Parathyroid adenoma (tissue), 2 donors: ENCODE measurements at regions not wholly inside any gene's neighbourhood (a gene's known extent, or its start where the extent isn't known, plus 50 kb on each side); places are given as distances from the start of the nearest gene placed in this dataset.

ENCODE experiments used
- H2AFZ ChIP-seq: fragments of 300-600 bp; sonication (generic); one replicate; pipeline ENCODE4 v1.7.0; 2017; ENCODE audit warnings: antibody characterized with exemption, mild to moderate bottlenecking
- H3K27ac ChIP-seq: fragments of 300-600 bp; sonication (generic); one replicate; pipeline ENCODE4 v1.7.0; 2017
- H3K27me3 ChIP-seq: fragments of 300-600 bp; sonication (generic); one replicate; pipeline ENCODE4 v1.7.0; 2017; ENCODE audit warnings: low read length; ENCODE audit not compliant: control insufficient read depth, insufficient read depth
- H3K36me3 ChIP-seq: fragments of 300-600 bp; sonication (generic); one replicate; pipeline ENCODE4 v1.7.0; 2017; ENCODE audit warnings: low read length; ENCODE audit not compliant: control insufficient read depth, insufficient read depth
- H3K4me1 ChIP-seq: fragments of 300-600 bp; sonication (generic); one replicate; pipeline ENCODE4 v1.7.0; 2017; ENCODE audit warnings: control low read depth
- H3K4me2 ChIP-seq: fragments of 300-600 bp; sonication (generic); one replicate; pipeline ENCODE4 v1.7.0; 2017; ENCODE audit warnings: low read length
- H3K4me3 ChIP-seq: fragments of 300-600 bp; sonication (generic); one replicate; pipeline ENCODE4 v1.7.0; 2017; ENCODE audit warnings: low read depth, low read length
- H3K79me2 ChIP-seq: fragments of 300-600 bp; sonication (generic); one replicate; pipeline ENCODE4 v1.7.0; 2017; ENCODE audit warnings: control low read depth
- H3K9ac ChIP-seq: fragments of 300-600 bp; sonication (generic); one replicate; pipeline ENCODE4 v1.7.0; 2017; ENCODE audit warnings: mild to moderate bottlenecking
- H3K9me3 ChIP-seq: fragments of 300-600 bp; sonication (generic); one replicate; pipeline ENCODE4 v1.7.0; 2017; ENCODE audit warnings: low read length; ENCODE audit not compliant: control insufficient read depth
- CTCF ChIP-seq: fragments of 300-600 bp; sonication (generic); IDR thresholded peaks from one replicate; pipeline ENCODE4 v1.7.0; 2017; ENCODE audit warnings: antibody characterized with exemption, mild to moderate bottlenecking
- donor health status: primary hyperparathyroidism.

- Histone ChIP-seq H3K9me3 (no peaks in the 10 kb centered on the region), H3K27me3 (no peaks in the 10 kb centered on the region), H3K4me2 (no peak overlapping the region), H3K4me3 (no peak overlapping the region), H3K79me2 (no peaks in the 10 kb centered on the region), H3K9ac (no peak overlapping the region), H3K4me1 (no peaks in the 10 kb centered on the region), H3K36me3 (no peaks in the 10 kb centered on the region), H3K27ac (no peak overlapping the region), H2AFZ (no peak overlapping the region)
- TF ChIP-seq CTCF: no peak
These were observed 399.3 kb upstream of the PRKCQ start for GRCh38 chr10:6979371-6979770.

GRCh38 chr10:6978187-6978627, 398.1 kb upstream of the PRKCQ start:
- Histone ChIP-seq H3K27me3 (no peaks in the 10 kb centered on the region), H3K4me2 (no peak overlapping the region), H3K4me1 (no peaks in the 10 kb centered on the region), H3K36me3 (no peaks in the 10 kb centered on the region), H2AFZ (no peak overlapping the region), H3K9ac (no peak overlapping the region), H3K79me2 (no peaks in the 10 kb centered on the region), H3K9me3 (no peaks in the 10 kb centered on the region), H3K27ac (no peak overlapping the region), H3K4me3 (no peak overlapping the region)
- TF ChIP-seq CTCF: no peak

GRCh38 chr10:6977398-6978186, 397.5 kb upstream of the PRKCQ start:
- H3K36me3 ChIP-seq: no peaks in the 10 kb centered on the region
- no peak overlapping the region for H3K9ac ChIP-seq
- H3K4me3 ChIP-seq: no peak overlapping the region
- TF ChIP-seq CTCF: no peak
- no peaks in the 10 kb centered on the region for H3K4me1 ChIP-seq
- H3K4me2 ChIP-seq: no peak overlapping the region
- no peaks in the 10 kb centered on the region for H3K79me2 ChIP-seq
- H3K9me3 ChIP-seq: no peaks in the 10 kb centered on the region
- H3K27me3 ChIP-seq: no peaks in the 10 kb centered on the region
- H3K27ac ChIP-seq: no peak overlapping the region
- no peak overlapping the region for H2AFZ ChIP-seq

- Histone ChIP-seq H3K27me3 (no peaks in the 10 kb centered on the region), H3K9me3 (no peaks in the 10 kb centered on the region), H2AFZ (no peak overlapping the region), H3K27ac (no peak overlapping the region), H3K79me2 (no peaks in the 10 kb centered on the region), H3K4me3 (no peak overlapping the region), H3K4me2 (no peak overlapping the region), H3K9ac (no peak overlapping the region), H3K4me1 (no peaks in the 10 kb centered on the region), H3K36me3 (no peaks in the 10 kb centered on the region)
- no peak for TF ChIP-seq CTCF
These were observed 393.8 kb upstream of the PRKCQ start for GRCh38 chr10:6973899-6974298.

GRCh38 chr10:6972226-6972625, 392.1 kb upstream of the PRKCQ start:
- Histone ChIP-seq H2AFZ (no peak overlapping the region), H3K36me3 (no peaks in the 10 kb centered on the region), H3K4me3 (no peak overlapping the region), H3K4me2 (no peak overlapping the region), H3K4me1 (no peaks in the 10 kb centered on the region), H3K9me3 (no peaks in the 10 kb centered on the region), H3K79me2 (no peaks in the 10 kb centered on the region), H3K27me3 (no peaks in the 10 kb centered on the region), H3K27ac (no peak overlapping the region), H3K9ac (no peak overlapping the region)
- no peak for TF ChIP-seq CTCF
